Activated CD4-positive, alpha-beta T cell treated with anti-CD3 and anti-CD28 coated beads for 48 hours (primary cell): ENCODE measurements at regions not wholly inside any gene's neighbourhood (a gene's known extent, or its start where the extent isn't known, plus 50 kb on each side); places are given as distances from the start of the nearest gene placed in this dataset.
A peak's percentile ranks its signal among the peaks of the same experiment; 100 is the strongest.

ENCODE experiments used
- DNase-seq: peaks from one replicate; pipeline ENCODE4 v3.0.0-alpha.2; 2020

DNA sequence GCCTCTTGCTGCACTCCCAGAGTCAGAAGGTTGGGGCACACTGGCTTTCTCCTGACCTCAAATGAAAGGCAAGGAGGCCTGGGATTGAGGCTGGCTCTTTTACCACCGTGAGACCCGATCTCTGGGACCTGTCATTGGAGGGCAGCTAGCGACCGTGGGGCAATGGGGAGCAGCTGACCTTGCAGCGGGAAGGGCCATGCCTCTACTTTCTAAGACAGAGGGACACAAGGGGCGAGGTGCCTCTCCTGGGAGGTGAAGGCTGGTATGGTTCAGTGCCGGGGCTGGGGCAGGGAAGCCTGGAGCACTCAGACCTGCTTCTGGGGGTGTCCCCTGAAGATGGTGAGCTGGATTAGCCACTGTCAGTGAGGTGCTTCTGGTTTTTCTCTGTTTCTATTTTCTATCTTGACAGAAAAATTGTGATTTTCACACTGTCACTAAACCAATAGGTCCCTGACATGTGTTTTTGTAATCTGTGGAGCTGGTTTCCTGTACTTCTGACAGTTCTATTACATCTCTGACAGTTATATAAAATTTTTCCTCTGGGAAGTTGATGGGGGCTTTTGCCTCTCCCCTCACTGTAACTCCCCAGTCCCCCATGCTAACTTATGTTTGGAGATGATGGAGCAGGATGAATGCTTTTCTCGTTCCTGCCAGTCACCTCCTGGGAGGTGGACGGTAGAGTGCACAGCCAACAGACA lies 340.8 kb downstream of the RPS24 start:
- DNase-seq: no peak

DNA sequence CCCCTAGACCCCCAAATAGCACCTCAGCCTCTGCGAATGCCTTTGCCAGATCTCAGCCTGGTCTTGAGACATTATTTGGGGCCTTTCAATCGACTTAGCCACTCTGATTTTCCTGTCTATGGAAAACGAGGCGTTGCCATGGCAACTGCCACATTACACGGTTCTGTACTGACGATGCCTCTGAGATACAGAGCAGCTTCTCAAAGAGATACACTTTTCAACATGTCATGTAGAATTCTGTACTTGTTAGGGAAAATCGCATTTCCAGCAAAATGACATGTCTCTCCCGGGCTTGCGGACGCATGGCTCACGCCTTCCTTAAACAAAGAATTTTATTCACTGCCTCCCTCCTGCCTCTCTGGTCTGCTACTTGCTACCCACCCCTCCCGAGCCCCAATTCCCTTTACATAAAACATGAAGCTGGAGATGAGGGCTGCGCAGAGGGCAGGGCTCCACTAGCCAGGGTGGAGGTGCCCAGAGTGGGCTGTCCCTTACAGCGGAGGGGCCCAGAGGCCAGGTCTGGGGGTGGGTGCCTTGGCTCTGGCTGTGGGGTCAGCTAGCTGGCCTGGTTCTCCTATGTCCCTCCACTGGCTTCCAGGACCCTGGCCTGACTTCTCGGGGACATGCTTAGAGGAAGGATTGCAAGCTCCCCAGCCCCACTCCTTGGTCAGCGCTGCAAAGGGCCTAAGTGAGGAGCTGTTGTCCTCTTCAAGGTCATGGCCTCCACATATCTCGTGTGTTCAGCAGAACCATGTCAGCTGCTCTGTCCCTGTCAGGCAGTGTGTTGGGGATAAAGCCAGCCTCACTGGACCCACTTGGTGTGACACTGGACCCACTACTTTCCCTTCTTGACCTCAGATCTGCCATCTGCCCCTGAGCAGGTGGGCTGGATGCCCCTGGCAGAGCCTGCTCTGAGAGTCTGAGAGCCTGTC lies 342.5 kb downstream of the RPS24 start:
- no peak for DNase-seq

DNA sequence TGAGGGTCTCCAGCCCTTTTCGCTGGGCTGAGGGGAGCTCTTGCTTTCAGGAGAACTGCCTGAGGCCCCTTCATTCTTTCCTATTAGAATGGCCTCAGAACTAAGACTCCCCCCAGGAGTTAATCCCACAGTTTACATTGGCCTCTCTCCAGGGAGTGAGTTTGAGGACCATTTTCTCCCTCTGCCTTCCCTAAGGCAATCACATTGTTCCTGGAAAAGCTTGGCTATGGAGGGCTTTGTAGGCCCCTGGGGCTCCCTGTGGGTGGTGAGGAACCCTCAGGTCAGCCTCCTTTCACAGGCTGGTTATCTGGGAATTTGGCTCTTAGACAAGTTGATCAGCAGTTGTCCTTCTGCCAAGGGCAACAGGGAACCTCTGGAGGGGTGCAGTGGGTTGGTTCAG lies 343.7 kb downstream of the RPS24 start:
- no peak for DNase-seq

DNA sequence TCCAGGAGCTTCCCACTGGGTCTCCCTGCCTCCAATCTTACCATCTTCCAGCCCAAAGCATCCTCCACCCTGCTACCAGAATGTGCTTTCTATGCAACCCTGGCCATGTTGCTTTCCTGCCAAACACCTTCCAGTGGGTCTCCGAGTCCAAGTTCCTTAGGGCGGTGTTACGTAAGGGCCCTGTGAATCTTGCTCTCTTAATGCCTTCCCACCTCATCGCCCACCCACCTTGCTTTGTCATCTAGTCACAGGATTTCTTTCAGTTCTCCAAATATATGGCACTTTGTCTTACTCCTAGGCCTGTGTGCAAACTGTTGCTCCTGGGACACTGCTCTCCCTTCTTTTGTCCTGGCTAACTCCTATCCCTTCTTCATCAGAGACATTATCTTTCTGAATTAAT lies 344.5 kb downstream of the RPS24 start:
- no peak for DNase-seq

DNA sequence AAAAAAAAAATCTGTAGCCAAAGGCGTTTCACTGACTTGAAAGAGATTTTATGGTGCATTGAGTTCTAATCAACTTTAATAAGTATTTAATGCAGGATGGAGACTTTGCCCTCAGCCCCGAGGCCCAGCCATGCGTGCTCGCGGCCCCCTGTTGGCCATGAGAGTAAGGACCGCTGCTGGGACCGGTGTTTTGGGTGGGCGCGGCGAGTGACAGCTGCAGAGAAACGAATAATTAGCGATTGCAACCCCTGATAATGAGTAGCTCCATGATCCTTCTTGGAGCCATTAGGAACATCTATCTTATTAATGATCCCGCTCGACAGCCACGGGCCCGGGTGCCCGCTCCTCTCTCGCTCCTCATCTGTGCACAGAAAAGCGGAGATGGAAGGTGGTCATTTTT lies 347.4 kb downstream of the RPS24 start:
- peak; percentile 9 for DNase-seq

DNA sequence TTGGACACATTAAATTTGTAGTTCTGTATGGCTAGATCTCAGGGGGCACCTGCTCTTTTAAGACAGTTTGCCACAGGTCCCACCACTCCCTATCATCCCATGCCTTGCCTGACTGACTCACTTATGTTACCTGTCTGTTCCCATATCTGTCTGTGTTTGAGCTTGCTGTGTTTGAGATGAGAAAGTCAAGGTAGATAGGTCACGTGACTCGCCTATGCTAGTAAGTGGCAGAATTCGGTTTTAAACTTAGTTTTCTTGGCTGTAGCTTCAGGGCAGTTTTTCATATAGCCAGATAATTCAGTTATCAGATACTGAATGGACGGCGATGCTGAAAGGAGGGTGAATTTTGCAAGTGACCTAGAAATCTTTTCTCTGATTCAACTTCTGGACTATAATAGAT lies 348.4 kb downstream of the RPS24 start:
- no peak for DNase-seq

DNA sequence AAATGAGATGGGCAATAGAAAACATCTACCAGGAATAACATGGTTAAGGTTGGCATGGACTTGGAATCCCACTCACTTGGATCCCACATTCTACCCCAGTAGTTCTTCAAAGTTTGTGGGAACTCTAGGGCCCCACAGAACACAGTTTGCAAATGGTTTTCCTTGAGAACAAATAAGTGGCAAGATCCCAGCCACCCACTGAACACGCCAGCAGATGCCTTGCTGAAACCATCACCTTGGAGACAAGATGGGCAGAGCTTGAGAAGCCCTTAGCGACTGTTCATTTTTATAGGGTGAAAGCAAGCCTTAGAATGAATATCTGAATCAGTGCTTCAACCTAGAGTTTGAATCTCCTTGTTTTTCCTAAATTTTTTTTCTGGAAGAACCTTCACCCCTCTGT lies 349.1 kb downstream of the RPS24 start:
- no peak for DNase-seq

DNA sequence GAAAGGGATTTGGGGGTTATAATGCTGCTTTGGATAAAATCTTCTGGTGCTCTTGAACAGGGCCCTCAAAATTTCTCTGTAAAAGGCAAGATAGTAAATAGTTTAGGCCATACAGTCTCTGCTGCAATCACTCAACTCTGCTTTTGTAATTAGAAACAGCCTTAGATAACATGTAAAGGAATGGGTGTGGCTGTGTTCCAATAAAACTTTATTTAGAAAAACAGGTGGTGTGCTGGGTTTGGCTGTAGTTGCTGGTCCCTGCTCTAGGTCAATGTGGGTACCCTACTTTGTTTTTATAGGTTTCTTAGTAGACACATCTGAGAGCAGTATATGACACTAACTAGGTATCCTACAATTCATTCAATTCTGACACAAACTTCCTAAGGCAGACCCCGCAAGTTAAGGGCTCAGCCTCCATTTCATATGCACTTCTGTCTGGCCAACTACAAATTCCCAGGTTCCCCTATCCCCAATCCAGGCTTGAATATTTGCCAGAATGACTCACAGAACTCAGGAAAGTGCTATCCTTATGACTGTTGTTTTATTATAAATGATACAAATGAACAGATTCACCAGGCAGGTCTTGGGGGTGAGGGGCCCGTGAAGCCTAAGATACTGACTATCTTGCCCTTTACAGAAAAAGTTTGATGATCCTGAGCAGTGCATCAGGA lies 349.9 kb downstream of the RPS24 start:
- no peak for DNase-seq

DNA sequence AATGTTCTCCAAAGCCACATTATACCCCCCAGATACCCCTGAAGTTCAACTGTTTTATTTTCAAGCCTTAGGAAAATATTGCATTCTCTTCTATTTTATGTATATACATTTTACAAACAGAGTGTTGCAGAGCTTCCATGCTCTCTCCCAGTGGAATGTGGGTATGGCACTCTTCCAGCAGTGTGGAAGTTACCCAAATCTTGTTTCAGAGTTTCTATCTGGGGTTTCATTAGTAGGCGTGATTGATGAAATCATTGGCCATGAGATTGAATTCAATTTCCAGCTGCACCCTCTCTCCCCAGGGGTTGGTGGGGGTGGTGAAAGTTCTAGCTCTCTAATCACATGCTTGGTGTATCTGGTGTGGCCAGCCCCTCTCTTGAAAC lies 350.4 kb downstream of the RPS24 start:
- DNase-seq: no peak

DNA sequence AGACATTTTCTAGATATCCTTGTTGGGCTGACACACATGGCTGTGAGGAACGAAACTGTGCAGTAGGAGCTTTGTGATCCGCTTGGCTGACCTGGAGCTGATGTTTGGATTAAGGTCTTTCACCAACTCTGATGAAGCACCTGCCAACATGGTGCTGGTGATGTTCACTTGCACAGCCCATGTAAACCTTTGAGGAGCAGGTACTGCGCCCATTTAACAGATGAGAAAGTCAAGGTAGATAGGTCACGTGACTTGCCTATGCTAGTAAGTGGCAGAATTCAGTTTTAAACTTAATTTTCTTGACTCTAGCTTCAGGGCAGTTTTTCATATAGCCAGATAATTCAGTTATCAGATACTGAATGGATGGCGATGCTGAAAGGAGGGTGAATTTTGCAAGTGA lies 351.9 kb downstream of the RPS24 start:
- no peak for DNase-seq

DNA sequence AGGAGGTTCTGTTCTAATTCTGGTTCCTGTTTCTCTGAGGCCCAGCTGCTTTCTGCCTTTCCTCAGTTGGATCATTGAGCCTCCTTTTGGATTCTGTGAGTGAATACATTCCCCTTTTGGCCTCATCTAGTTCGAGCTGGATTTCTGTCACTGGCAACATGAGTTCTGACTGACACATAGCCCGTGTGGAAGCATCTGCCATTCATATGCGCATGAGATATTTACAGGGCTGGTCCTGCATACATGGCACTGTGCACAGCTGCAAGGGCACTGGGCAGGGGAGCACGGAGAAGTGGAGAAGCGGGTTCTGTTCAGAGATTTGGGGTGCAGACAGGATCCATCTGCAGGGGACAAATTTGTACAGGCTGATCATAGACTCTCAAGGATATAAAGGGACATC lies 352.8 kb downstream of the RPS24 start:
- DNase-seq: no peak

DNA sequence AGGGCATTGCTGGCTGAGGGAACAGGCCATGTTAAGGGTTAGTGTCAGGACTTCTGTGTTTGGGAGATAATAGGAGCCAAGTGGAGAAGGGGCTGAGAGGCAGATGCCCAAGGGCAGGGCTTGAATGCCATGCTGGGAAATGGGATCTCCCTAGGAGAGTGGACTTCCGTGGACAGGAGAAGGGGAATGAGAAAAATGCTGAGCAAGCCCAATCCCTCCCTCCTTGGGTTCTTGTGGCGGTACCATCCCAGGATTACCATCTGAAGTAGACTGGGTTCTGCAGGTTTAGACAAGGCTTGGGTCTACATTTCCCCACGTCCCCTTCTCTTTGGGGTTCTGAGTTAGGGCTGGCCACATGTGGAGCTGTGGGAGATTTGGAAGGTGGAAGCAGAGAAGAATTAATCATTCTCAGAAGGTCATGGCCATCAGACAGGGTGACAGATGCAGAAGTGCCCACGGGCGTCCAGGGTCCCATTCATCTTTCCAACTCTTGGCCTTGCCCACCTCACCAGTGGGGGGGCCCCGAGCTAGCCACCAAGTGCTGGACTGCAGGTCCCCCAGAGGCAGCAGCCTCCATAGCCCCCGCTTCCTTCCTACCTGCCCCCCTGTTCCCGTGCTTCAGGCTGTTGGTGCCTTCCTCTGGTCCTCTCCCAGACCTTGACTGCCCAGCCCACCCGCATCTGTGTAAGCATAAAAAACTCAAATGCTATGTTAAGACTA lies 354.8 kb downstream of the RPS24 start:
- no peak for DNase-seq

DNA sequence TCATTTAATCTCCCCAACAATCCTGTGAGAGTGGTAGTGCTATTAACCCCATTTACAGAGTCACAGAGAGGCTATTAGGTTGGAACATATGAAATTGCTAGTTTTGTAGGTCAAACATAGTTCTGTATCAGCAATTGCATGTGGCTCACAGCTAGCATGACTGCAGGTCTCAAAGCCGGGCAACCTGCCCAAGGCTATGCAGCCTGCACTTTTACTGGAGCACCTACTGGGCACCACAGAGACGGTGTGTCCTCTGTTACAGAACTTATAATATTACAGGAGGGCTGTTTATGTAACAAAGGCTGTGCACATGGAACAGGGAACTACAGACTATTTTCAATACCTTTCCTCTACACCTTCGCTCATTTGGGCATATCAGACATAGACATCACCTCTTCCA lies 355.8 kb downstream of the RPS24 start:
- no peak for DNase-seq

DNA sequence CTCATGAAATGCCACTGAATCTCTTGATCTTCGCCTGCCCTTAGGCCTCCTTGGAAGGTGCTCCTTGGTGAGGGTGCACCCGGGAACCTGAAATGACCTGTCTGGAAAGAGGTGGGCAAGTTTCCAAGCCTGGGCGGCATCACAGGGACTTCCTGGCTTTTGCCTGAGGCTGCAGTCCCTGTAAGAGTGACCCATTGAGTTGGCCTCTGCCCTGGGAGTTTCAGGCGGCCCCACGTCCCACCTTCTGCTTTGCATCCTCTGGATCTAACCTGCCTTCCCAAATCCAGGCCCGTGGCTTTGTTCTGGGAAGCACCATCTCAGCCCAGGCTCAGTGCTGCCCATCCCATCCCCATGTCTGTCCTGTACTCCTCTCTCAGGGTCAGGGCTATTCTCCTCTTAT lies 356.4 kb downstream of the RPS24 start:
- DNase-seq: no peak

DNA sequence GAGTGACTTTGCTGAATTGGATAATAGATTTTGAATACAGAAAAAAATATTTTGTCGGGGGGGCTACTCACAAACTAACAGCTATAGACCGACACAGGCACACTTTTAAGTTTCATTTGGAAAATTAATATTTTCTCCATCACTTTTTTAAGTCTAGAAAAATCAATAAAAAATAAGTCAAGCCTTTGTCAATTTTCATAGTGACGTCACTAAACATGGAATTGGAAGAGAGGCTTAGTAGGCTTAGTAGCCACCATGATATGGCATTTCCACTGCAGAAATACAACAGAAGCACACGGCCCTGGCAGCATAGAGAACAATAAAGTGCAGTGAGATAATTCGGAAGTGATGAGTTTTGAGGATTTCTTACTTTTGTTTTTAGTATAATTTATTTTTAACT lies 357.2 kb downstream of the RPS24 start:
- no peak for DNase-seq

DNA sequence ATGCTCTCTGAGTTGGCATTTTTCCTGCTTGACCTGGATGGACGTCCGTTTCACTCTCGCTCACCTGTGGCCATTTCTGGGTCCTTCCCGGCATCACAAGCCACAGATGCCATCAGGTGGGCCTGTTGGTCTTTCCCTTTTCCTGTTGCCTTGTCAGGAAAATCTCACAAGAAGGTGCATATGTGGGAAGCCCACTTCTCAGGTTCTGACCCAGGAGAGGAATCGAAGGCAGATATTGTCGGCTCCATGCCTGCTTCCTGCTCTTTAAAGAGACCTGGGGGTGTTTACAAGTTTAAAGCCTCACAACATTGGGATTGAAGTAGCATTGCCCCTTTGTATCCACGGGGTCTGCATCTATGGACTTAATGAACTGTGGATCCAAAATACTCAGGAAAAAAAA lies 357.9 kb downstream of the RPS24 start:
- DNase-seq: no peak

DNA sequence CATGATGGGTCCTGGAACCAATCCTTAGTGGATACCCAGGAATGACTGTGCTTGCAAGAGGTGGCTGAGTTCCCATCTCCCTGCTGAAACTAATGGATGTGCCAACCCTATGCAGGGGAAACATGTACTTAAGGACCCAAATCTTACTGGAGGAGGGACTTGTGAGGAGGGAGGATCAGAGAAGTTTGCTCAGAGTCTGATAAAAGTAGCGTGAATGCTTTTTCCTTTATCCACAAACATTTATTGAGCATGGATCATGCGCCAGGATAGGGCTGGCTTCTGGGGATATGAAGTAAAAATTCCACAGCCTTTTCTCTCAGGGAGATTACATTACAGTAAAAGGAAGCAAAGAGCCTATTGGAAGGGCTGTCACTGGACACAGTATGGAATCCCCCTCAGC lies 358.5 kb downstream of the RPS24 start:
- DNase-seq: no peak

DNA sequence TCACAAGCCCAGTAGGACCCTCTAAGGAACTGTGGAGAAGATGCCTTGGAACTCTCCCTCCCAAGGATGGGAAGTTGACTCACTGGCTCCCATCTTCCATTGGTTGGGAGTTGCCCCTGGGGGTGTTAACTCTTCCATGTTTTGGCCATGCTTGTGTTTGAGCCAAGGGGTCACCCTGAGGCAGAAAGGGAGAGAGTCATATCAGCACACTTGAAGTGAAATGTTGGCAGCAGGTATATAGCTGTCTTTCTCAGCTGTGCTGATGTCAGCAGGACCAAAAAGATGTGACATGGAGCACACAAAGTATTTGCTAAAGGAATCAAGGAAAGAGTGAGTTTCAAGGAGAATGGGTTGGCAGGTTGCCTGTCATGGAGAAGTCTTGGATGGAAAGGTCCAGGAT lies 359.4 kb downstream of the RPS24 start:
- no peak for DNase-seq

DNA sequence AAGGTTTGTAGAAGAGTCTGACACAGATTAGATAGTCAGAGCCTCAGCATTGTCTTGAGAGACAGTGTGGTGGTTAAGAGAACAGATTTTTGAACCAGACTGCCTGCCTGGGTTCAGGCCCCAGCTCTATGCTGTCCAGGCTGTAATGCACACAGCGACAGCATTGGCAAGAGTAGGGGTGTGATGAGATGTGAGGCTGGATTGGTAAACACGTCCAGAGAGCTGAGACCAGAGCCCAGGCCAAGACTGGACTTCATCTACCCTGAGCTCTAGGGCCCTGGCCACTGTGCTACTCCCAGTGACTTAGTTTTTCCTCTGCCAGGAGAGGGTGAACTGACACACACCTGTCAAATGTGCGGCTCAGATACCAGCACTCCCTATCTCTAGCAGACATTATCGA lies 360.4 kb downstream of the RPS24 start:
- no peak for DNase-seq

DNA sequence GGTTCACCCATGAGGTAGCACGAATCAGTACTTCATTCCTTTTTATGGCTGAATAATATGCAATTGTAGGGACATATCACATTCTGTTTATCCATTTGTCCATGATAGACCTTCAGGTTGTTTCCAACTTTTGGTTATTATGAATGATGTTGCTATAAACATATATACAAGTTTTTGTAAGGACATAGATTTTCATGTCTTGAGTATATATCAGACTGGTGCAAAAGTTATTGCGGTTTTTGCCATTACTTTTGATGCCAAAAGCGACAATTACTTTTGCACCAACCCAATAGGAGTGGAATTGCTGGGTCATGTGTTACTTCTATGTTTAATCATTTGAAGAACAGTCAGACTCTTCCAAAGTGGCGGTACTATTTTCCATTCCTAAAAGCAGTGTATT lies 361.5 kb downstream of the RPS24 start:
- no peak for DNase-seq

DNA sequence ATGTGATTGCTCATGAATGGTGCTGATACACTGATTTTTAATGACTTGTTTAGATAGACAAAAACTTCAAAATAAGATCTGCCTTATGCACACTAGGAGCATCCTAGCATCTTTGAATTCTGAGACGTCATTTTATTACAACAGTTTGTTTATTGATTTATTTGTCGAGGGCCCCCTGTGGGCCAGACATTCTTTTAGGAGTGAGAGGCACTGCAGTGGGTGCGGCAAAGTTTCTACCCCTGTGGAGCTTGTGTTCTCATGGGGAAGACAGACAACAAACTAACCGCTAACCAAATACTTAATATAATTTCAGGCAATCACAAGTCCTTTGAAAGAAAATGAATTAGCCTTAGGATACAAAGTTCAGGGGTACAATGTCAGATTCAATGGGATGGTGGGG lies 363.1 kb downstream of the RPS24 start:
- no peak for DNase-seq

DNA sequence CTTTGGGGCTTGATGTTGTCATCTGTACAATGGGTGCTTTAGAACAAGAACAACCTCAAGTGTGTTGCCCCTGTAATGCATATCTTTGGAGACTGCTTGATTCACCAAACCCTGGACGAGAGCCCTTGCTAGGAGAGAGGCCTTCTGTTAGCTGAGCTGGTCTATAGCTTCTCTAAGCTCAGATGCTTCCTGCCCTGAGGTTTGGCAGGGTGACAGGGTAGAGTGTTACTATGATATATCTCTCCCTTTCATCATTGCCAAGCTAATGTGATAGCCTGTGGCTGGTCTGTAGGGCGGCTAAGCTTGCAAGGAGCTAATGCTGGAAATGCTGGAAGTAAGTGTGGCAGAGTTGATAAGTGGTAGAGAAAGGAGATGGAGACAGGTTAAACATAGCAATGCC lies 364.1 kb downstream of the RPS24 start:
- no peak for DNase-seq

DNA sequence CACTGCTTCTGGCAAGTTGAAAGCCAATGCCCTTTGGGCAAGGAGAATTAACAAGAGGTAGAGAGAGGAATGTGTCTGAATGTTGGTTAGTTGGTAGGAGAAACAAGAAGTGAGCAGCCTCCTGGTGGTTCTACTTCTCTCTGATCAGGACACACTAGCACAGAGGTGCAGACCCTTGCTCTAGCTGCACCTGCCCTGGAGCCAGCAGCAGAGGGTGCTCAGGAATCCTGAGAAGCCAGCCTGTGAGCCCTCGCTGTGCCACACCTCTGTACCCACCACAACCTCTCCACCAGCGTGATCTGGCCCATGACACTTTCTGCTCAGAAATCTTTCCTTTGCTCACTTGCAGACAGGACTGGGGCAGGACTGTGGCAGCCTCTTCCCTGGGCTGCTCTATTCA lies 364.7 kb downstream of the RPS24 start:
- DNase-seq: no peak
